Fibroblast of villous mesenchyme (primary cell): ENCODE measurements at regions not wholly inside any gene's neighbourhood (a gene's known extent, or its start where the extent isn't known, plus 50 kb on each side); places are given as distances from the start of the nearest gene placed in this dataset.

Source experiments
- DNase-seq: peaks from one replicate; pipeline ENCODE4 v3.0.0-alpha.2; 2010; ENCODE audit warnings: low read depth
- H3K4me3 ChIP-seq: 2 replicates; pipeline ENCODE4 v1.5.1; 2011; ENCODE audit warnings: low read depth, mild to moderate bottlenecking, low read length
- CTCF ChIP-seq: IDR thresholded peaks from 2 replicates; pipeline ENCODE4 v1.5.1; 2012; ENCODE audit warnings: low read depth, mild to moderate bottlenecking, low read length; ENCODE audit not compliant: insufficient read depth

- TF ChIP-seq CTCF = no peak
- no peak for DNase-seq
- H3K4me3 ChIP-seq = no peak overlapping the region
These were observed 294.4 kb downstream of the SMOC2 start for GRCh38 chr6:168735268-168735949.

GRCh38 chr6:168734523-168734922 is 293.5 kb downstream of the SMOC2 start:
- no peak for TF ChIP-seq CTCF

DNA sequence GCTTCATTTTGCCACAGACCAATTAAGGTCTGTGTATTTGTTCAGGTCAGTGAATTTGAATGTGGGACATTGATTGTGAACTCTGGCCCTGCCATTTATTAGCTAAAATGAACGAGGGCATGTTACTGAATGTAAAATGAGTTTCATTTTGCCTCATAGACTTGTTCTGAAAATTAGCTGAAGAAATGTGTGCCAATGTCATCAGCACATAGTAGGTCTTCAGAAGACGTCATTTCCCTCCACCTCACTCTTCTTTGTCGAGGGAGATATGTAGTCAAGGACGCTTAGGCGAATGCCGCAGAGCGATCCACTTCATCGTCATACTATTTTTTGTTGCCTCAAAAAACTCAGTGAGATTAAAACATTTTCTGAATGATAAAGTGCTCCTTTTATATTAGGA is 291.7 kb downstream of the SMOC2 start:
- no peak for DNase-seq
- no peak overlapping the region for H3K4me3 ChIP-seq
- TF ChIP-seq CTCF = no peak

More at GRCh38 chr6:168734523-168734922, 293.5 kb downstream of the SMOC2 start:
- no peak overlapping the region for H3K4me3 ChIP-seq
- no peak for DNase-seq

GRCh38 chr6:168730931-168731716 is 290.1 kb downstream of the SMOC2 start:
- no peak overlapping the region for H3K4me3 ChIP-seq
- no peak for DNase-seq
- TF ChIP-seq CTCF = no peak

GRCh38 chr6:168728056-168728455 is 287.1 kb downstream of the SMOC2 start:
- H3K4me3 ChIP-seq = no peak overlapping the region

DNA sequence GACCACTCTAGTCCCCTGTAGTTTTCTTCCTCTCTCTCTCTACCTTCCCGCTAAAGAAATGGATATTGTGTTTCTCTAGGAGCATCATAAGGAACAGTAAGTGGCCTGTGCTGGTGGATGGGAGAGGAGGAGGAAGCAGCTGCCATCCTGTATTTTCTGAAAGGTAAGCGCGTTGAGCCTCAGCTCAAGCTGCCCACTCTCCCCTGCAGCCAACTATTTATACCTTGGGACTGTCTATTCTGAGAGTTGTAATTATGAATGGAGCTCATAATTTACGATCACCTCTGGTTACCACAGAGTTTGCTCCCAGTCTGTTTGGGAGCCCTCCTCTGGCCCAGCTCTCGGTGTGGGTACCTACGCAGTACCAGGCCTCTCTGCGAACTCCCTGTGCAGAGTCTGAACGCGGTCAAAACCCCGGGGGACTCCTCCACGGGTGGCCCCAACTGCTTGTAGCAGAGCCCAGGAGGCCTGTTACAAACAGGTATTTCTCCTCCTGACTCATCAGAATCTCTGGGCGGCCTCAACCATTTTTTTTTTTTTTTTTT is 285.4 kb downstream of the SMOC2 start:
- DNase-seq = no peak
- no peak for TF ChIP-seq CTCF
- no peak overlapping the region for H3K4me3 ChIP-seq

More at GRCh38 chr6:168728056-168728455, 287.1 kb downstream of the SMOC2 start:
- TF ChIP-seq CTCF = no peak
- DNase-seq = no peak
